Erythroblast (primary cell): ENCODE measurements at regions not wholly inside any gene's neighbourhood (a gene's known extent, or its start where the extent isn't known, plus 50 kb on each side); places are given as distances from the start of the nearest gene placed in this dataset.

ENCODE experiments used
- GATA1 ChIP-seq: IDR thresholded peaks from 2 replicates; pipeline ENCODE4 v1.6.1; 2011; ENCODE audit warnings: low read depth, mild to moderate bottlenecking, control low read depth, low read length, moderate library complexity
- POLR2A ChIP-seq: IDR thresholded peaks from 2 replicates; pipeline ENCODE4 v1.6.1; 2011; ENCODE audit warnings: mild to moderate bottlenecking, low read length

DNA sequence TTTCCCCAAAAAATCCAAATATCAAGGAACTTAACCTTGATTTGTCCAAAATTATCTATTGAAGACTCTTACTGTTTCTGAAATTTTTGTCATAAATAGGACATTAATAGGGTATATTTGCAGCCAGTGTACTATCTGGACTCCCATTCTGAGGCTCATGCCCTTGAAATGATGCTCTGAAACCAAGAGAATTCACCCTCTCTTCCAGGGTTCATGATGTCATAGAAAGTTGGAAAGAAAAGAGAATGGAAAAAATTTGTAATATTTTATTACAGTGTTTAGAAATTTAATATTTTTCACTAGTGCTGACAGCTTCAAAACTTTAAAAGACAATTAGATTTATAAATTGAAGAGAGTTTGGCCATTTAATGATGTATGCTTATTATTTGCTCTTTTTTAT is 712.5 kb downstream of the MCTP2 start:
- TF ChIP-seq POLR2A (no peak), GATA1 (no peak)
